ENCODE measurements at regions not wholly inside any gene's neighbourhood (a gene's known extent, or its start where the extent isn't known, plus 50 kb on each side); places are given as distances from the start of the nearest gene placed in this dataset.
A peak's percentile ranks its signal among the peaks of the same experiment; 100 is the strongest.

DNA sequence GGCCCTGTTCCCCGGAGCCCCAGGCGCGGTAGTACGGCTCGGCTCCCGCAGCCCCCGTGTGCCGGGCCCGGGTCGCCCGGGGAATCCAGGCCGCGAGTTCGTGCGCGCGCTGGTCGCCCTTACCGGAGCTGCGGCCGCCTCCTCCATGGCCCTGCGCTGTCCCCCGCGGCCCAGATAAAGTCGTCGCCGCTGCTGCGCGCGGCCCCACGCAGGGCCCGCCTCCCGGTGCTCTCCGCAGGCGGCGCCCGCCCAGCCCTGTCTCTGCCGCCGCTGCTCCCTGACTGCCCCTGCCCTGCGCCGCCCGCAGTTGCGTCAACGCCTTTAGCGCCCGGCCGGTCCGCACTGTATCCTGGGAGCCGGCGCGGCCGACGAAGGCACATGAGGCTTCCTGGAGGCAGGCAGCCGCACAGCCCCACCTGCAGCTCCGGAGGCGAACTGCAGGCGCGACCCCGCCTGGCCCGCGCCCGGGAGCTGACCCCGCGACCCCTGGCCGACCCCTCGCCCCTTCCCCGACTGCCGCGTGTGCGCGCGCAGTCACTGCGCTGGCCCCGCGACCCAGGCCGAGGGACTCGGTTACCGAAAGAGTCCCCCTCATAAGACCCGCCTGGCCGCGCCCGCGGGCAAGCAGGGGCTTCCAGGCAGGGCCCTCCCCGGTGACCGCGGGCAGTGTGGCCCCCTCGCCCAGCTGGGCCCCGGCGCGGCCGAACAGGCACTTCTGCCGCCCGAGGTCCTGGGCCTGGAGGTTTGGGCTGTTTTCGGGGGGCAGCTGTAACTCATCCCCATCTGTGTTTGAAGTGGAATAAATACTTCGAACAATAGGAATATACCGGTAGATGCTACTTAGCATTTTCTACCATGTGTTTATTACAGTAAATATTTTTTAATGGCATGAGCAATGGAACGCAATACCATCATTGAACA, 127.1 kb upstream of the ZNF746 start (continued):
- TF ChIP-seq, protein P1, sequence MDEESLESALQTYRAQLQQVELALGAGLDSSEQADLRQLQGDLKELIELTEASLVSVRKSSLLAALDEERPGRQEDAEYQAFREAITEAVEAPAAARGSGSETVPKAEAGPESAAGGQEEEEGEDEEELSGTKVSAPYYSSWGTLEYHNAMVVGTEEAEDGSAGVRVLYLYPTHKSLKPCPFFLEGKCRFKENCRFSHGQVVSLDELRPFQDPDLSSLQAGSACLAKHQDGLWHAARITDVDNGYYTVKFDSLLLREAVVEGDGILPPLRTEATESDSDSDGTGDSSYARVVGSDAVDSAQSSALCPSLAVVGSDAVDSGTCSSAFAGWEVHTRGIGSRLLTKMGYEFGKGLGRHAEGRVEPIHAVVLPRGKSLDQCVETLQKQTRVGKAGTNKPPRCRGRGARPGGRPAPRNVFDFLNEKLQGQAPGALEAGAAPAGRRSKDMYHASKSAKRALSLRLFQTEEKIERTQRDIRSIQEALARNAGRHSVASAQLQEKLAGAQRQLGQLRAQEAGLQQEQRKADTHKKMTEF (CRISPR knock-in tag; IDR thresholded peaks at IDR 0.05), result peak; percentile 83
- 0 out of 2 replicates have a peak, but pooled peaks have one; percentile 14 for TF ChIP-seq ZNF335 (CRISPR knock-in tag; IDR thresholded peaks at IDR 0.05)
- TF ChIP-seq, protein P2, sequence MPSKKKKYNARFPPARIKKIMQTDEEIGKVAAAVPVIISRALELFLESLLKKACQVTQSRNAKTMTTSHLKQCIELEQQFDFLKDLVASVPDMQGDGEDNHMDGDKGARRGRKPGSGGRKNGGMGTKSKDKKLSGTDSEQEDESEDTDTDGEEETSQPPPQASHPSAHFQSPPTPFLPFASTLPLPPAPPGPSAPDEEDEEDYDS (CRISPR knock-in tag; IDR thresholded peaks at IDR 0.05), result peak; percentile 78
- TF ChIP-seq THYN1 (CRISPR knock-in tag; IDR thresholded peaks at IDR 0.05; ENCODE audit: borderline replicate concordance, low read depth), result no peak; the same call in 1 of the 2 replicates
- TF ChIP-seq SP4 (CRISPR knock-in tag; IDR thresholded peaks at IDR 0.05), result peak; percentile 80
- TF ChIP-seq, protein P3, sequence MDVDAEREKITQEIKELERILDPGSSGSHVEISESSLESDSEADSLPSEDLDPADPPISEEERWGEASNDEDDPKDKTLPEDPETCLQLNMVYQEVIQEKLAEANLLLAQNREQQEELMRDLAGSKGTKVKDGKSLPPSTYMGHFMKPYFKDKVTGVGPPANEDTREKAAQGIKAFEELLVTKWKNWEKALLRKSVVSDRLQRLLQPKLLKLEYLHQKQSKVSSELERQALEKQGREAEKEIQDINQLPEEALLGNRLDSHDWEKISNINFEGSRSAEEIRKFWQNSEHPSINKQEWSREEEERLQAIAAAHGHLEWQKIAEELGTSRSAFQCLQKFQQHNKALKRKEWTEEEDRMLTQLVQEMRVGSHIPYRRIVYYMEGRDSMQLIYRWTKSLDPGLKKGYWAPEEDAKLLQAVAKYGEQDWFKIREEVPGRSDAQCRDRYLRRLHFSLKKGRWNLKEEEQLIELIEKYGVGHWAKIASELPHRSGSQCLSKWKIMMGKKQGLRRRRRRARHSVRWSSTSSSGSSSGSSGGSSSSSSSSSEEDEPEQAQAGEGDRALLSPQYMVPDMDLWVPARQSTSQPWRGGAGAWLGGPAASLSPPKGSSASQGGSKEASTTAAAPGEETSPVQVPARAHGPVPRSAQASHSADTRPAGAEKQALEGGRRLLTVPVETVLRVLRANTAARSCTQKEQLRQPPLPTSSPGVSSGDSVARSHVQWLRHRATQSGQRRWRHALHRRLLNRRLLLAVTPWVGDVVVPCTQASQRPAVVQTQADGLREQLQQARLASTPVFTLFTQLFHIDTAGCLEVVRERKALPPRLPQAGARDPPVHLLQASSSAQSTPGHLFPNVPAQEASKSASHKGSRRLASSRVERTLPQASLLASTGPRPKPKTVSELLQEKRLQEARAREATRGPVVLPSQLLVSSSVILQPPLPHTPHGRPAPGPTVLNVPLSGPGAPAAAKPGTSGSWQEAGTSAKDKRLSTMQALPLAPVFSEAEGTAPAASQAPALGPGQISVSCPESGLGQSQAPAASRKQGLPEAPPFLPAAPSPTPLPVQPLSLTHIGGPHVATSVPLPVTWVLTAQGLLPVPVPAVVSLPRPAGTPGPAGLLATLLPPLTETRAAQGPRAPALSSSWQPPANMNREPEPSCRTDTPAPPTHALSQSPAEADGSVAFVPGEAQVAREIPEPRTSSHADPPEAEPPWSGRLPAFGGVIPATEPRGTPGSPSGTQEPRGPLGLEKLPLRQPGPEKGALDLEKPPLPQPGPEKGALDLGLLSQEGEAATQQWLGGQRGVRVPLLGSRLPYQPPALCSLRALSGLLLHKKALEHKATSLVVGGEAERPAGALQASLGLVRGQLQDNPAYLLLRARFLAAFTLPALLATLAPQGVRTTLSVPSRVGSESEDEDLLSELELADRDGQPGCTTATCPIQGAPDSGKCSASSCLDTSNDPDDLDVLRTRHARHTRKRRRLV (CRISPR knock-in tag; IDR thresholded peaks at IDR 0.05), result no peak
- TF ChIP-seq, protein P4, sequence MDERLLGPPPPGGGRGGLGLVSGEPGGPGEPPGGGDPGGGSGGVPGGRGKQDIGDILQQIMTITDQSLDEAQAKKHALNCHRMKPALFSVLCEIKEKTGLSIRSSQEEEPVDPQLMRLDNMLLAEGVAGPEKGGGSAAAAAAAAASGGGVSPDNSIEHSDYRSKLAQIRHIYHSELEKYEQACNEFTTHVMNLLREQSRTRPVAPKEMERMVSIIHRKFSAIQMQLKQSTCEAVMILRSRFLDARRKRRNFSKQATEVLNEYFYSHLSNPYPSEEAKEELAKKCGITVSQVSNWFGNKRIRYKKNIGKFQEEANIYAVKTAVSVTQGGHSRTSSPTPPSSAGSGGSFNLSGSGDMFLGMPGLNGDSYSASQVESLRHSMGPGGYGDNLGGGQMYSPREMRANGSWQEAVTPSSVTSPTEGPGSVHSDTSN (CRISPR knock-in tag; IDR thresholded peaks at IDR 0.05), result no peak
- TF ChIP-seq ZNF207 (IDR thresholded peaks at IDR 0.05; ENCODE audit: borderline replicate concordance), result no peak
- no peak for TF ChIP-seq STAT5B (CRISPR knock-in tag; IDR thresholded peaks at IDR 0.05)
- TF ChIP-seq, protein P5, sequence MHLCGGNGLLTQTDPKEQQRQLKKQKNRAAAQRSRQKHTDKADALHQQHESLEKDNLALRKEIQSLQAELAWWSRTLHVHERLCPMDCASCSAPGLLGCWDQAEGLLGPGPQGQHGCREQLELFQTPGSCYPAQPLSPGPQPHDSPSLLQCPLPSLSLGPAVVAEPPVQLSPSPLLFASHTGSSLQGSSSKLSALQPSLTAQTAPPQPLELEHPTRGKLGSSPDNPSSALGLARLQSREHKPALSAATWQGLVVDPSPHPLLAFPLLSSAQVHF (CRISPR knock-in tag; IDR thresholded peaks at IDR 0.05), result no peak; the same call in 1 of the 2 replicates
- no peak for TF ChIP-seq ADNP (CRISPR knock-in tag; IDR thresholded peaks at IDR 0.05)
- TF ChIP-seq KLF6 (CRISPR knock-in tag; IDR thresholded peaks at IDR 0.05), result peak; percentile 86; the same call in 1 of the 2 replicates
- peak; percentile 71 for TF ChIP-seq TEAD3 (CRISPR knock-in tag; optimal IDR thresholded peaks at IDR 0.05; ENCODE audit: borderline replicate concordance)
- TF ChIP-seq NONO (IDR thresholded peaks at IDR 0.05), result no peak
- TF ChIP-seq NONO (CRISPR knock-in tag; conservative IDR thresholded peaks at IDR 0.05), result peak; percentile 99
- TF ChIP-seq, protein P6, sequence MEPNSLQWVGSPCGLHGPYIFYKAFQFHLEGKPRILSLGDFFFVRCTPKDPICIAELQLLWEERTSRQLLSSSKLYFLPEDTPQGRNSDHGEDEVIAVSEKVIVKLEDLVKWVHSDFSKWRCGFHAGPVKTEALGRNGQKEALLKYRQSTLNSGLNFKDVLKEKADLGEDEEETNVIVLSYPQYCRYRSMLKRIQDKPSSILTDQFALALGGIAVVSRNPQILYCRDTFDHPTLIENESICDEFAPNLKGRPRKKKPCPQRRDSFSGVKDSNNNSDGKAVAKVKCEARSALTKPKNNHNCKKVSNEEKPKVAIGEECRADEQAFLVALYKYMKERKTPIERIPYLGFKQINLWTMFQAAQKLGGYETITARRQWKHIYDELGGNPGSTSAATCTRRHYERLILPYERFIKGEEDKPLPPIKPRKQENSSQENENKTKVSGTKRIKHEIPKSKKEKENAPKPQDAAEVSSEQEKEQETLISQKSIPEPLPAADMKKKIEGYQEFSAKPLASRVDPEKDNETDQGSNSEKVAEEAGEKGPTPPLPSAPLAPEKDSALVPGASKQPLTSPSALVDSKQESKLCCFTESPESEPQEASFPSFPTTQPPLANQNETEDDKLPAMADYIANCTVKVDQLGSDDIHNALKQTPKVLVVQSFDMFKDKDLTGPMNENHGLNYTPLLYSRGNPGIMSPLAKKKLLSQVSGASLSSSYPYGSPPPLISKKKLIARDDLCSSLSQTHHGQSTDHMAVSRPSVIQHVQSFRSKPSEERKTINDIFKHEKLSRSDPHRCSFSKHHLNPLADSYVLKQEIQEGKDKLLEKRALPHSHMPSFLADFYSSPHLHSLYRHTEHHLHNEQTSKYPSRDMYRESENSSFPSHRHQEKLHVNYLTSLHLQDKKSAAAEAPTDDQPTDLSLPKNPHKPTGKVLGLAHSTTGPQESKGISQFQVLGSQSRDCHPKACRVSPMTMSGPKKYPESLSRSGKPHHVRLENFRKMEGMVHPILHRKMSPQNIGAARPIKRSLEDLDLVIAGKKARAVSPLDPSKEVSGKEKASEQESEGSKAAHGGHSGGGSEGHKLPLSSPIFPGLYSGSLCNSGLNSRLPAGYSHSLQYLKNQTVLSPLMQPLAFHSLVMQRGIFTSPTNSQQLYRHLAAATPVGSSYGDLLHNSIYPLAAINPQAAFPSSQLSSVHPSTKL (CRISPR knock-in tag; IDR thresholded peaks at IDR 0.05), result peak; percentile 43; the same call in 1 of the 2 replicates

Measured in HepG2 (cell line).